Activated naive CD4-positive, alpha-beta T cell treated with anti-CD3 and anti-CD28 coated beads for 36 hours (primary cell): ENCODE measurements at regions not wholly inside any gene's neighbourhood (a gene's known extent, or its start where the extent isn't known, plus 50 kb on each side); places are given as distances from the start of the nearest gene placed in this dataset.
"Not testable (repeated sequence)": the region's sequence is repeated elsewhere in the genome, so short reads cannot be mapped to it uniquely, and the experiment has no call there.

ENCODE experiments used
- CTCF ChIA-PET: fragments of 350-600 bp; sonication (Branson Sonifier 250); formaldehyde crosslinking; loops from one replicate; lab custom pipeline; 2021; ENCODE audit warnings: antibody characterized with exemption; lab: Charles Lee
- DNase-seq: peaks from one replicate; pipeline ENCODE4 v3.0.0-alpha.2; 2020
- H3K27ac Mint-ChIP-seq: one replicate; pipeline ENCODE4 v1.8.0; 2021; ENCODE audit warnings: mild to moderate bottlenecking, mixed read lengths
- H3K27me3 Mint-ChIP-seq: one replicate; pipeline ENCODE4 v1.8.0; 2021; ENCODE audit warnings: low read depth, mixed read lengths
- H3K36me3 Mint-ChIP-seq: one replicate; pipeline ENCODE4 v1.8.0; 2021; ENCODE audit warnings: low read depth, mixed read lengths
- H3K4me1 Mint-ChIP-seq: one replicate; pipeline ENCODE4 v1.8.0; 2021; ENCODE audit warnings: low read depth, mixed read lengths
- H3K4me3 Mint-ChIP-seq: one replicate; pipeline ENCODE4 v1.8.0; 2021; ENCODE audit warnings: mild to moderate bottlenecking, moderate library complexity, mixed read lengths
- H3K9me3 Mint-ChIP-seq: one replicate; pipeline ENCODE4 v1.8.0; 2021; ENCODE audit warnings: mixed read lengths
- intact Hi-C: fragments of 100-400 bp; cut with micrococcal nuclease; formaldehyde crosslinking; loops from one replicate; pipeline ENCODE4 v1.15.1; 2023

DNA sequence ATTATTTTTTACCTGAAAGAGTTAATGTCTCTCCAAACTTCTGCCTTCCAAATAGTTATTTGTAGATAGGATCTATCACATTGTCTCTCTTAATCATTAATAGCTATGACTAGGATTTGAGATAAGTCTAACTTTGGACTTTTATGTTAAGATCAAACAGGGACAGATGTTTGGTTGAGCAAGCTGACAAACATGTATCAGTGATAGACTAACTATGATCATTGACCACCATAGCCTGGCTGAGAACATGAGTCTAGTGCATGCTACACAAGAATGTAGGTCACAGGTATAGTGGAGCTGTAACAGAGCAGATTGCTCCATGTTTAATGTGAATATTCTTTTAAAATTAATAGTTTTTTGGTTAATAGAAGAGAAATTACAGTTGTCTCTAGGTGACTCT lies 52.0 kb downstream of the SYT15B start:
- H3K4me1 Mint-ChIP-seq, H3K27ac Mint-ChIP-seq, DNase-seq, H3K36me3 Mint-ChIP-seq, H3K4me3 Mint-ChIP-seq, H3K9me3 Mint-ChIP-seq, H3K27me3 Mint-ChIP-seq, CTCF ChIA-PET, intact Hi-C loops: not testable (repeated sequence)

DNA sequence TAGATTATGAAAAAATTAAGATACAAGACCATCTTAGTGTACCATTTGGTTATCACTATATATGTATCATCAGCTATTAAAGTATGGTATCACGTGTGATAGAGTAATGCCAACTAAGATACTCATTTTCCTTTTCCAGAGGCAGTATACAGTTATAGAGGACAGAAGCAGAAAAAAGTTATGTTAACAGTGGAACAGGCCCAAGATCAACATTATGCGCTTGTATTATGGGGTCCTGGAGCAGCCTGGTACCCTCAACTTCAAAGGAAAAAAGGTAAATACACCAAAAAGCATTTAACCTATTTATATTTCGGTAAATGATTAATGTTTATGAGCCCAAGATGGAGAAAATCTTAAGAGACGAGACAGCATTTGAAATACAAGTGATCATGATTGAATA lies 52.9 kb downstream of the SYT15B start:
- H3K36me3 Mint-ChIP-seq, H3K9me3 Mint-ChIP-seq, H3K27me3 Mint-ChIP-seq, DNase-seq, H3K4me3 Mint-ChIP-seq, CTCF ChIA-PET, H3K27ac Mint-ChIP-seq, H3K4me1 Mint-ChIP-seq, intact Hi-C loops: not testable (repeated sequence)

GRCh38 chr10:47705698-47706414 lies 57.5 kb downstream of the SYT15B start:
- intact Hi-C loops: not testable (repeated sequence)
- peak; percentile 78 for DNase-seq

GRCh38 chr10:47701285-47701684 lies 62.1 kb downstream of the SYT15B start:
- H3K9me3 Mint-ChIP-seq, H3K36me3 Mint-ChIP-seq, DNase-seq, CTCF ChIA-PET, H3K27me3 Mint-ChIP-seq, H3K4me1 Mint-ChIP-seq, H3K4me3 Mint-ChIP-seq, intact Hi-C loops, H3K27ac Mint-ChIP-seq: not testable (repeated sequence)

More at GRCh38 chr10:47705698-47706414, 57.5 kb downstream of the SYT15B start:
- CTCF ChIA-PET, H3K36me3 Mint-ChIP-seq, H3K9me3 Mint-ChIP-seq, H3K4me1 Mint-ChIP-seq, H3K27me3 Mint-ChIP-seq, H3K27ac Mint-ChIP-seq: not testable (repeated sequence)
- H3K4me3 Mint-ChIP-seq: peak overlapping the region; percentile 52

GRCh38 chr10:47699854-47700253 lies 63.5 kb downstream of the SYT15B start:
- H3K4me1 Mint-ChIP-seq, H3K4me3 Mint-ChIP-seq, DNase-seq, H3K27me3 Mint-ChIP-seq, CTCF ChIA-PET, H3K36me3 Mint-ChIP-seq, intact Hi-C loops, H3K9me3 Mint-ChIP-seq, H3K27ac Mint-ChIP-seq: not testable (repeated sequence)

DNA sequence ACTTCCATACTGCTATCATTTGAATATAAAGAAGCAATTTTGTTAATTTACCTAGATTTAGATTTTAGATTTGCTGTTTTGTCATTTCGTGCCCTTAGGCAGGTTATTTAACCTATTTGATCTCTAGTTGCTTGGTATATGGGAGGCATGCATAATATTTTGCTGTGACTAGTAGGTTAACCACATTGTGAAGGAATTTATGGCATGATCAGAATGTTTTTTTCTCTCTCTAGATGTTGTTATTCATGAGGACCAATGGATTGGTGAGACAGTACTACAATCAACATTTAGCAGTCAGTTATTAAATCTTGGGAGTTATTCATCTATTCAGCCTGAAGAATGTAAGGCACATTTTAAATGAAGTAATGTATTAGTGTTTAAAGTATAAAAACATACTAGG lies 67.2 kb downstream of the SYT15B start:
- H3K27me3 Mint-ChIP-seq, H3K9me3 Mint-ChIP-seq, H3K4me3 Mint-ChIP-seq, intact Hi-C loops, H3K36me3 Mint-ChIP-seq, H3K4me1 Mint-ChIP-seq, DNase-seq, H3K27ac Mint-ChIP-seq, CTCF ChIA-PET: not testable (repeated sequence)

DNA sequence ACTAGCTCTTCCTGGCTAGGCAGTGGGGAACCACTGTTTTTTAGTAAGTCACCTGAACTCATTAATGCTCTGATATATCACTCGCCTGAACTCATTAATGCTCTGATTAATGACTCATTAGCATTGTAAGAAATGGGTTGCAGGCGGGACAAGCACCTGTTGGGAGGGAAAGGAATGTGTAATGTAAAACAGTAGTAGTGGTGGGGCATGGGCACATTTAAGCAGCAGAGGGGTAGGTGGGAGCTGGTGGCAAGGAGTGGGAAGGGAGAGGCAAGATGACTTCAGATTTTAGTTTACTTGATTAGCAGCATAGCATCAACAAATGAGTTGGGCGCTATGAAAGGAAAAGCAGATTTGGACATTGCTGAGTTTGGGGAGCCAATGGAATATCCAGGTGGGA lies 68.2 kb downstream of the SYT15B start:
- H3K27me3 Mint-ChIP-seq, H3K36me3 Mint-ChIP-seq, H3K9me3 Mint-ChIP-seq, H3K4me3 Mint-ChIP-seq, CTCF ChIA-PET, H3K27ac Mint-ChIP-seq, H3K4me1 Mint-ChIP-seq, DNase-seq, intact Hi-C loops: not testable (repeated sequence)

GRCh38 chr10:47690304-47690703 lies 73.1 kb downstream of the SYT15B start:
- DNase-seq, H3K4me1 Mint-ChIP-seq, H3K27ac Mint-ChIP-seq, H3K27me3 Mint-ChIP-seq, CTCF ChIA-PET, intact Hi-C loops, H3K4me3 Mint-ChIP-seq, H3K9me3 Mint-ChIP-seq, H3K36me3 Mint-ChIP-seq: not testable (repeated sequence)

GRCh38 chr10:47683826-47684475 lies 79.4 kb downstream of the SYT15B start:
- H3K36me3 Mint-ChIP-seq, H3K4me1 Mint-ChIP-seq, H3K4me3 Mint-ChIP-seq, H3K27ac Mint-ChIP-seq, CTCF ChIA-PET, H3K27me3 Mint-ChIP-seq, intact Hi-C loops, DNase-seq, H3K9me3 Mint-ChIP-seq: not testable (repeated sequence)

DNA sequence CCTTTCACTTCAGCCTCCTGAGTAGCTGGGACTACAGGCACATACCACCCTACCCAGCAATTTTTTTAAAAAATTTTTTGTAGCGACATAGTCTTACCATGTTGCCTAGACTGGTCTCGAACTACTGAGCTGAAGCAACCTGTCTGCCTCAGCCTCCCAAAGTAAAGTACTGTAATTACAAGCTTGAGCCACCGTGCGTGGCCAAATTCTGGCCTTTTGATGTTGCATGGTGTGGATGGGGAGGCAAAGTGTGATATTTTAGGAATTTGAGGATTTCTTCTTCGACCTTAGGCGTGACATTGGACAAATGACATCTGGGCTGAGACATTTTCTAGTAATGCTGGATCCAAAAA lies 81.8 kb downstream of the SYT15B start:
- H3K27ac Mint-ChIP-seq, intact Hi-C loops, H3K4me1 Mint-ChIP-seq, H3K9me3 Mint-ChIP-seq, DNase-seq, H3K36me3 Mint-ChIP-seq, CTCF ChIA-PET, H3K4me3 Mint-ChIP-seq, H3K27me3 Mint-ChIP-seq: not testable (repeated sequence)

- DNase-seq, H3K27me3 Mint-ChIP-seq, H3K36me3 Mint-ChIP-seq, H3K27ac Mint-ChIP-seq, H3K4me1 Mint-ChIP-seq, CTCF ChIA-PET, H3K4me3 Mint-ChIP-seq, intact Hi-C loops, H3K9me3 Mint-ChIP-seq: not testable (repeated sequence)
Measured at GRCh38 chr10:47680848-47681637, 82.3 kb downstream of the SYT15B start.

DNA sequence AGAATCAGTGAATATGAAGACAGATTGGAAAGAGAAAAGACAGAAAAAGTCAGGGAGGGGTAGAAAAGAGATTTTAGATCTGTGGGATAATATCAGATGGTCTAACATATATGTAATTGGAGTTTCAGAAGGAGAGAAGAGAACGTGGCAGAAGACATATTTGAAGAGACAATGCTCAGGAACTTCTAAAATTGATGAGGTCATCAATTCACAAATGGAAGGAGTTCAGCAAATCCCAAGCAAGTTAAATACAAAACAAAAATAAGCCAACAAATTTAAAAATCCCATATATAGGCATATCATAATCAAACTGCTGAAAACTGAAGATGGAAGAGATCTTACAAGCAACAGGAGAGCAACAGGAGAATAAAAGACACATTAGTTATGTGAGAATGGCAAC lies 87.3 kb downstream of the SYT15B start:
- intact Hi-C loops, H3K27me3 Mint-ChIP-seq, CTCF ChIA-PET, H3K9me3 Mint-ChIP-seq, H3K4me1 Mint-ChIP-seq, H3K27ac Mint-ChIP-seq, H3K36me3 Mint-ChIP-seq, DNase-seq, H3K4me3 Mint-ChIP-seq: not testable (repeated sequence)

- H3K4me3 Mint-ChIP-seq, intact Hi-C loops, CTCF ChIA-PET, H3K4me1 Mint-ChIP-seq, H3K36me3 Mint-ChIP-seq, H3K9me3 Mint-ChIP-seq, DNase-seq, H3K27me3 Mint-ChIP-seq, H3K27ac Mint-ChIP-seq: not testable (repeated sequence)
Measured at GRCh38 chr10:47675577-47675976, 87.8 kb downstream of the SYT15B start.
